ENCODE measurements at regions not wholly inside any gene's neighbourhood (a gene's known extent, or its start where the extent isn't known, plus 50 kb on each side); places are given as distances from the start of the nearest gene placed in this dataset.

GRCh38 chr9:32260151-32260862 is 124.1 kb upstream of the ACO1 start:
- FAIRE-seq (no peak), ATAC-seq (no peak), DNase-seq (ENCODE audit: low read depth, low spot score) (no peak)
- ChIA-PET POLR2A (no interaction called here), RAD21 (ENCODE audit: unreplicated experiment) (no interaction called here), SMC1A (ENCODE audit: uncharacterized antibody, unreplicated experiment) (no interaction called here), CTCF (no interaction called here)
- intact Hi-C loops (cut with micrococcal nuclease; ENCODE audit: unreplicated experiment) (no loop called here), in situ Hi-C loops (cut with MboI) (no loop called here)
- 60% methylated on average over 6 of the region's 6 CpGs for WGBS (ENCODE audit: insufficient coverage, insufficient replicate concordance, low lambda C conversion rate, missing lambda C conversion rate)
- TF ChIP-seq NR2C1 (IDR thresholded peaks at IDR 0.05) (no peak), ESRRA (IDR thresholded peaks at IDR 0.05; ENCODE audit: low read length) (no peak), MEF2B (IDR thresholded peaks at IDR 0.05; ENCODE audit: partially characterized antibody, poor library complexity, severe bottlenecking) (no peak), CBFB (IDR thresholded peaks at IDR 0.05; ENCODE audit: low read depth) (no peak)
- TF ChIP-seq, protein P1, sequence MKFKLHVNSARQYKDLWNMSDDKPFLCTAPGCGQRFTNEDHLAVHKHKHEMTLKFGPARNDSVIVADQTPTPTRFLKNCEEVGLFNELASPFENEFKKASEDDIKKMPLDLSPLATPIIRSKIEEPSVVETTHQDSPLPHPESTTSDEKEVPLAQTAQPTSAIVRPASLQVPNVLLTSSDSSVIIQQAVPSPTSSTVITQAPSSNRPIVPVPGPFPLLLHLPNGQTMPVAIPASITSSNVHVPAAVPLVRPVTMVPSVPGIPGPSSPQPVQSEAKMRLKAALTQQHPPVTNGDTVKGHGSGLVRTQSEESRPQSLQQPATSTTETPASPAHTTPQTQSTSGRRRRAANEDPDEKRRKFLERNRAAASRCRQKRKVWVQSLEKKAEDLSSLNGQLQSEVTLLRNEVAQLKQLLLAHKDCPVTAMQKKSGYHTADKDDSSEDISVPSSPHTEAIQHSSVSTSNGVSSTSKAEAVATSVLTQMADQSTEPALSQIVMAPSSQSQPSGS (IDR thresholded peaks at IDR 0.05; ENCODE audit: low read length): no peak
- H3K9ac ChIP-seq (ENCODE audit: control insufficient read depth, insufficient read depth, low read length): no peak overlapping the region
- H3K9me3 ChIP-seq (replicated peaks; ENCODE audit: control insufficient read depth, insufficient read depth, low read length): no peaks in the 10 kb centered on the region
- no peak overlapping the region for H3K4me2 ChIP-seq (ENCODE audit: control insufficient read depth, insufficient read depth)
- no peaks in the 10 kb centered on the region for H3K79me2 ChIP-seq (ENCODE audit: control insufficient read depth, insufficient read depth, low read length)
- H2AFZ ChIP-seq (ENCODE audit: control insufficient read depth, low read depth, low read length): no peak overlapping the region
- H3K4me1 ChIP-seq (ENCODE audit: control insufficient read depth, insufficient read depth, low read length): no peaks in the 10 kb centered on the region
- H3K4me3 ChIP-seq: no peak overlapping the region
- no peaks in the 10 kb centered on the region for H3K36me3 ChIP-seq (ENCODE audit: control insufficient read depth in 2 of 2, insufficient read depth in 2 of 2, low read length in 1 of 2)
- H3K27me3 ChIP-seq (replicated peaks in 1 of 2; ENCODE audit: control insufficient read depth in 2 of 2, insufficient read depth in 2 of 2, low read length in 1 of 2): no peaks in the 10 kb centered on the region
- no TSS peak for BruUV-seq (replicated peaks)
- H4K20me1 ChIP-seq (ENCODE audit: control insufficient read depth, insufficient read depth): no peaks in the 10 kb centered on the region
- H3K27ac ChIP-seq (ENCODE audit: control insufficient read depth, insufficient read depth): no peak overlapping the region

GRCh38 chr9:32264170-32264864 is 120.1 kb upstream of the ACO1 start:
- Histone ChIP-seq H3K79me2 (ENCODE audit: control insufficient read depth, insufficient read depth, low read length) (no peaks in the 10 kb centered on the region), H3K4me2 (ENCODE audit: control insufficient read depth, insufficient read depth) (no peak overlapping the region), H2AFZ (ENCODE audit: control insufficient read depth, low read depth, low read length) (no peak overlapping the region), H3K9ac (ENCODE audit: control insufficient read depth, insufficient read depth, low read length) (no peak overlapping the region), H3K27ac (ENCODE audit: control insufficient read depth, insufficient read depth) (no peak overlapping the region), H3K27me3 (replicated peaks in 1 of 2; ENCODE audit: control insufficient read depth in 2 of 2, insufficient read depth in 2 of 2, low read length in 1 of 2) (no peaks in the 10 kb centered on the region), H3K9me3 (replicated peaks; ENCODE audit: control insufficient read depth, insufficient read depth, low read length) (no peaks in the 10 kb centered on the region), H4K20me1 (ENCODE audit: control insufficient read depth, insufficient read depth) (no peaks in the 10 kb centered on the region), H3K4me1 (ENCODE audit: control insufficient read depth, insufficient read depth, low read length) (no peaks in the 10 kb centered on the region), H3K36me3 (ENCODE audit: control insufficient read depth in 2 of 2, insufficient read depth in 2 of 2, low read length in 1 of 2) (no peaks in the 10 kb centered on the region), H3K4me3 (no peak overlapping the region)
- intact Hi-C loops (cut with micrococcal nuclease; ENCODE audit: unreplicated experiment): no loop called here
- no peak for TF ChIP-seq USF1 (IDR thresholded peaks at IDR 0.05; ENCODE audit: borderline replicate concordance, extremely low read length, insufficient read depth, low read depth, low read length)
- TF ChIP-seq TCF7 (IDR thresholded peaks at IDR 0.05; ENCODE audit: borderline replicate concordance): no peak
- TF ChIP-seq NFYA (IDR thresholded peaks at IDR 0.05; ENCODE audit: borderline replicate concordance, low read depth, low read length): no peak
- TF ChIP-seq ZNF207 (IDR thresholded peaks at IDR 0.05; ENCODE audit: borderline replicate concordance): no peak
- TF ChIP-seq RB1 (IDR thresholded peaks at IDR 0.05; ENCODE audit: borderline replicate concordance): no peak
- TF ChIP-seq, protein P2, sequence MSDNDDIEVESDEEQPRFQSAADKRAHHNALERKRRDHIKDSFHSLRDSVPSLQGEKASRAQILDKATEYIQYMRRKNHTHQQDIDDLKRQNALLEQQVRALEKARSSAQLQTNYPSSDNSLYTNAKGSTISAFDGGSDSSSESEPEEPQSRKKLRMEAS (IDR thresholded peaks at IDR 0.05; ENCODE audit: low read depth, low read length): no peak
- TF ChIP-seq FOXM1 (IDR thresholded peaks at IDR 0.05; ENCODE audit: low read depth, low read length): no peak
- BruUV-seq (replicated peaks): no TSS peak
- FAIRE-seq (no peak), DNase-seq (ENCODE audit: low read depth, low spot score) (no peak), ATAC-seq (no peak)
- RAD21 ChIA-PET (ENCODE audit: unreplicated experiment): no interaction called here
- SMC1A ChIA-PET (ENCODE audit: uncharacterized antibody, unreplicated experiment): no interaction called here
- POLR2A ChIA-PET: no interaction called here
- CTCF ChIA-PET: interaction anchor here (2.4 kb wide), 1 partner anchor 12 kb away, joined by 8 read pairs; no protein-coding TSS in a partner anchor
- in situ Hi-C loops (cut with MboI): no loop called here
- 9% methylated on average over 6 of the region's 6 CpGs for WGBS (ENCODE audit: insufficient coverage, insufficient replicate concordance, low lambda C conversion rate, missing lambda C conversion rate)
